ENCODE measurements at regions not wholly inside any gene's neighbourhood (a gene's known extent, or its start where the extent isn't known, plus 50 kb on each side); places are given as distances from the start of the nearest gene placed in this dataset.
"Not testable (repeated sequence)": the region's sequence is repeated elsewhere in the genome, so short reads cannot be mapped to it uniquely, and the experiment has no call there.

DNA sequence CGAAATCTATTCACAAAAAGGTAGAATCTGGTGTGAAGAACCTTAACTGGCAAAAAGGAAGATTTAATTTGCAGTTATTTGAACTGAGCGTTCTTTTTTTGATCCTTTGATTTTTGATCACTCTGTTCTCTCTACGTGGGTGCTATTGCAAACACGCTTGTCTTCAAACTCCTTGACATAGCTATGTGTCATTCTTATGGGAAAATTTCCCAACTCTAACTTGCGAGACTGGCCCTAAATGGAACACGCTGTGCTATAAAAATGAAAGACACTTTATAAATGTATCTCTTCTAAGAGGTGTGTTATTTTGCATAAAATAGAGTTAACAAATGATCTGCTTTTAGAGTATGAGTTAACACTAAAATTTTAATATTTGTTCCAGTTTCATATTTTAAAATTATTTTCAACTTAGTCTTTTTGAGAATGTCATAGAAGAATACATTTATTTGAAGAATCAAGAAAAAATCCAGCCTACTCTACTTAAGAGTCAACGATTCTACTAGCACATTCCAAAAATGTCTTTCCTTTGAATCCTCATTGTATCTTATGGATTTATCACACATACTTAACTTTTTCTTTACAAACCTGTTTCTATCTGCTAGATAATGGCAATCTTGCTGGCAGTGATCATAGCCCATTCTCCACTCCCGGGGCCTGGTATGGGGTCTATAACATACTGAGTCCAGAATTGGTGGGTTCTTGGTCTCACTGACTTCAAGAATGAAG, 610.0 kb upstream of the TBL1XR1 start:
- intact Hi-C loops (cut with DNase I): no loop called here
- H3K27ac ChIP-seq: no peak overlapping the region
- H3K27me3 ChIP-seq: no peaks in the 10 kb centered on the region
- peaks cover 20 to 30% of the 10 kb centered on the region in 2 donors for H3K4me1 ChIP-seq (replicated peaks in 1 of 2)
- no peak for DNase-seq
- 83 to 96% (median 93%) methylated on average over 8 of the region's 8 CpGs for WGBS, 4 donors
- H3K4me3 ChIP-seq: no peak overlapping the region
- no peaks in the 10 kb centered on the region for H3K9me3 ChIP-seq (replicated peaks in 1 of 3)
- no peaks in the 10 kb centered on the region for H3K36me3 ChIP-seq (replicated peaks in 1 of 2)
- TF ChIP-seq, protein P1, sequence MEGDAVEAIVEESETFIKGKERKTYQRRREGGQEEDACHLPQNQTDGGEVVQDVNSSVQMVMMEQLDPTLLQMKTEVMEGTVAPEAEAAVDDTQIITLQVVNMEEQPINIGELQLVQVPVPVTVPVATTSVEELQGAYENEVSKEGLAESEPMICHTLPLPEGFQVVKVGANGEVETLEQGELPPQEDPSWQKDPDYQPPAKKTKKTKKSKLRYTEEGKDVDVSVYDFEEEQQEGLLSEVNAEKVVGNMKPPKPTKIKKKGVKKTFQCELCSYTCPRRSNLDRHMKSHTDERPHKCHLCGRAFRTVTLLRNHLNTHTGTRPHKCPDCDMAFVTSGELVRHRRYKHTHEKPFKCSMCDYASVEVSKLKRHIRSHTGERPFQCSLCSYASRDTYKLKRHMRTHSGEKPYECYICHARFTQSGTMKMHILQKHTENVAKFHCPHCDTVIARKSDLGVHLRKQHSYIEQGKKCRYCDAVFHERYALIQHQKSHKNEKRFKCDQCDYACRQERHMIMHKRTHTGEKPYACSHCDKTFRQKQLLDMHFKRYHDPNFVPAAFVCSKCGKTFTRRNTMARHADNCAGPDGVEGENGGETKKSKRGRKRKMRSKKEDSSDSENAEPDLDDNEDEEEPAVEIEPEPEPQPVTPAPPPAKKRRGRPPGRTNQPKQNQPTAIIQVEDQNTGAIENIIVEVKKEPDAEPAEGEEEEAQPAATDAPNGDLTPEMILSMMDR (IDR thresholded peaks at IDR 0.05): no peak
- TF ChIP-seq POLR2A (IDR thresholded peaks at IDR 0.05): no peak

DNA sequence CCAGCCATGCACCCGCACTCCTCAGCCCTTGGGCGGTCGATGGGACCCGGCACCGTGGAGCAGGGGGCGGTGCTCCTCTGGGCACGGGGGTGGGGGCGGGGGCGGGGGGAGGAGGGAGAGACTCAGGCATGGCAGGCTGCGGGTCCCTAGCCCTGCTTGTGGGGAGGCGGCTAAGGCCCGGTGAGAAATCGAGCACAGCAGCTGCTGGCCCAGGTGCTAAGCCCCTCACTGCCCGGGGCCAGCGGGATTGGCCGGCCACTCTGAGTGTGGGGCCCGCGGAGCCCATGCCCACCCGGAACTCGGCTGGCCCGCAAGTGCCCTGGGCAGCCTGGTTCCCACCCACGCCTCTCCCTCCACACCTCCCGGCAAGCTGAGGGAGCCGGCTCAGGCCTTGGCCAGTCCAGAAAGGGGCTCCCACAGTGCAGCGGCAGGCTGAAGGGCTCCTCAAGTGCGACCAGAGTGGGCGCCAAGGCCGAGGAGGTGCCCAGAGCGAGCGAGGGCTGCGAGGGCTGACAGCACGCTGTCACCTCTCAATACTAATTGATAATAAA, 611.7 kb upstream of the TBL1XR1 start:
- DNase-seq; H3K27me3 ChIP-seq; H3K36me3 ChIP-seq (replicated peaks in 1 of 2); H3K4me3 ChIP-seq; intact Hi-C loops (cut with DNase I); H3K9me3 ChIP-seq (replicated peaks in 1 of 3): not testable (repeated sequence)
- Histone ChIP-seq H3K27ac (peak overlapping the region in 2 of 5 donors; percentile 27 to 60), H3K4me1 (replicated peaks in 1 of 2) (peaks cover 12 to 21% of the 10 kb centered on the region in 2 donors)
- WGBS, 4 donors: 97 to 100% (median 98%) methylated on average over 7 to 32 of the region's 32 CpGs

- 5 to 14% (median 7%) methylated on average over 3 of the region's 3 CpGs for WGBS, 4 donors
- Histone ChIP-seq H3K27ac (peak overlapping the region; percentile 2 to 68 (median 51)), H3K4me1 (replicated peaks in 1 of 2) (peaks cover 12 to 21% of the 10 kb centered on the region in 2 donors), H3K36me3 (replicated peaks in 1 of 2) (no peaks in the 10 kb centered on the region), H3K9me3 (replicated peaks in 1 of 3) (no peaks in the 10 kb centered on the region), H3K4me3 (no peak overlapping the region), H3K27me3 (no peaks in the 10 kb centered on the region)
- TF ChIP-seq POLR2A (IDR thresholded peaks at IDR 0.05): peak in 1 of 2 donors; percentile 15
- TF ChIP-seq, protein P1 (IDR thresholded peaks at IDR 0.05): no peak
- intact Hi-C loops (cut with DNase I): no loop called here
- DNase-seq: peak in 1 of 7 donors; percentile 37
Observed at GRCh38 chr3:177810162-177810623, 612.9 kb upstream of the TBL1XR1 start.

DNA sequence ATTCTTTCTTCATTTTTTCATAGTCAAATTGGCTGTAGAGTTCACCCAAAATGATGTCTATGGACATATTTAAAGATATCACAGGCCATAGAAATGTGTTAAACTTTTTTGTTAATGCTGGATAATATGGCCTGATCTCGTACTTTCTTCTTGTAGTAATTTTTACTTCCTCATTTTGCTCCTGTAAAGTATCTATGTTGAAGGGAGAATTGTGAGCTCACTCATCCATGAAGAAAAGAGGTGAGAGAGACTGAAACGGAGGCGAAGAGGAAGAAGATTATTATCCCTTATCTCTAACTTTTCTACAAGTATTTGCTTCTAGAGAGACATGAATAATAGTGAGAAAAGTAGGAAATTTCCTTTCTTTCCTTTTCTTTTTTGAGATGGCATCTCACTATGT, 613.8 kb upstream of the TBL1XR1 start:
- H3K27ac ChIP-seq: no peak overlapping the region
- peaks cover 12 to 21% of the 10 kb centered on the region in 2 donors for H3K4me1 ChIP-seq (replicated peaks in 1 of 2)
- no peak overlapping the region for H3K4me3 ChIP-seq
- intact Hi-C loops (cut with DNase I): no loop called here
- H3K27me3 ChIP-seq: no peaks in the 10 kb centered on the region
- H3K9me3 ChIP-seq (replicated peaks in 1 of 3): no peaks in the 10 kb centered on the region
- TF ChIP-seq POLR2A (IDR thresholded peaks at IDR 0.05): no peak
- TF ChIP-seq, protein P1 (IDR thresholded peaks at IDR 0.05): no peak
- H3K36me3 ChIP-seq (replicated peaks in 1 of 2): no peaks in the 10 kb centered on the region
- no peak for DNase-seq
- WGBS, 4 donors: 80 to 86% (median 84%) methylated on average over 3 of the region's 3 CpGs

Data from adrenal gland (tissue), 9 donors.